Cardiac fibroblast (primary cell): ENCODE measurements at regions not wholly inside any gene's neighbourhood (a gene's known extent, or its start where the extent isn't known, plus 50 kb on each side); places are given as distances from the start of the nearest gene placed in this dataset.

ENCODE experiments used
- DNase-seq, 2 donors: peaks; one replicate each; pipeline versions ENCODE4 v3.0.0 to v3.0.0-alpha.2; 2010; ENCODE audit warnings: low read depth in 2 of 2
- H3K4me3 ChIP-seq, 2 donors: replicated peaks in 1 of 2; 1 replicate in 1 of 2; 2 replicates in 1 of 2; pipeline ENCODE4 v1.5.1; 2011; ENCODE audit warnings: low read depth in 2 of 2, low read length in 2 of 2, mild to moderate bottlenecking in 2 of 2, moderate library complexity in 1 of 2
- CTCF ChIP-seq: IDR thresholded peaks from one replicate; pipeline ENCODE4 v1.5.1; 2011; ENCODE audit warnings: low read depth, mild to moderate bottlenecking, low read length, inconsistent platforms

- no peak for TF ChIP-seq CTCF
- no peak for DNase-seq
- H3K4me3 ChIP-seq: no peak overlapping the region
Measured at GRCh38 chr12:14138495-14138894, 157.1 kb upstream of the GRIN2B start.

GRCh38 chr12:14148489-14149270, 167.3 kb upstream of the GRIN2B start:
- no peak for DNase-seq
- no peak for TF ChIP-seq CTCF
- H3K4me3 ChIP-seq: no peak overlapping the region

GRCh38 chr12:14153803-14154202, 172.4 kb upstream of the GRIN2B start:
- no peak for DNase-seq
- no peak for TF ChIP-seq CTCF
- no peak overlapping the region for H3K4me3 ChIP-seq

- H3K4me3 ChIP-seq: no peak overlapping the region
- no peak for DNase-seq
- TF ChIP-seq CTCF: no peak
Measured at GRCh38 chr12:14156606-14157005, 175.2 kb upstream of the GRIN2B start.

GRCh38 chr12:14157088-14157747, 175.8 kb upstream of the GRIN2B start:
- no peak overlapping the region for H3K4me3 ChIP-seq
- no peak for DNase-seq
- TF ChIP-seq CTCF: no peak

- no peak for TF ChIP-seq CTCF
- DNase-seq: no peak
- H3K4me3 ChIP-seq: no peak overlapping the region
Measured at GRCh38 chr12:14164266-14164665, 182.9 kb upstream of the GRIN2B start.
